HG03103 (cell line): ENCODE measurements at regions not wholly inside any gene's neighbourhood (a gene's known extent, or its start where the extent isn't known, plus 50 kb on each side); places are given as distances from the start of the nearest gene placed in this dataset.

Source experiments
- ATAC-seq: cut with Tn5 transposase; IDR thresholded peaks from one replicate; pipeline ENCODE4 v1.9.1; 2021; ENCODE audit warnings: low read depth; ENCODE audit not compliant: unreplicated experiment

- ATAC-seq: no peak
These were observed 77.2 kb upstream of the STK17B start for GRCh38 chr2:196248467-196249094.

GRCh38 chr2:196249171-196249570, 77.8 kb upstream of the STK17B start:
- ATAC-seq: no peak

GRCh38 chr2:196249860-196250259, 78.5 kb upstream of the STK17B start:
- ATAC-seq: peak; percentile 86

- ATAC-seq: no peak
These were observed 79.8 kb upstream of the STK17B start for GRCh38 chr2:196251132-196251531.

- ATAC-seq: no peak
These were observed 81.2 kb upstream of the STK17B start for GRCh38 chr2:196252408-196253115.

- ATAC-seq: no peak
These were observed 81.7 kb upstream of the STK17B start for GRCh38 chr2:196253116-196253480.

GRCh38 chr2:196256585-196256984, 85.2 kb upstream of the STK17B start:
- no peak for ATAC-seq

GRCh38 chr2:196257086-196257485, 85.7 kb upstream of the STK17B start:
- ATAC-seq: no peak

GRCh38 chr2:196258407-196258806, 87.0 kb upstream of the STK17B start:
- no peak for ATAC-seq

GRCh38 chr2:196259507-196260481, 88.4 kb upstream of the STK17B start:
- ATAC-seq: no peak

GRCh38 chr2:196260546-196260945, 89.2 kb upstream of the STK17B start:
- no peak for ATAC-seq

- no peak for ATAC-seq
These were observed 91.2 kb upstream of the STK17B start for GRCh38 chr2:196262606-196263005.

- peak; percentile 96 for ATAC-seq
These were observed 91.9 kb upstream of the STK17B start for GRCh38 chr2:196263181-196263747.

- ATAC-seq: no peak
These were observed 95.0 kb upstream of the STK17B start for GRCh38 chr2:196266351-196266750.

- ATAC-seq: no peak
These were observed 95.5 kb upstream of the STK17B start for GRCh38 chr2:196266855-196267254.

- ATAC-seq: no peak
These were observed 96.6 kb upstream of the STK17B start for GRCh38 chr2:196268025-196268424.

- ATAC-seq: peak; percentile 42
These were observed 97.4 kb upstream of the STK17B start for GRCh38 chr2:196268538-196269338.

- no peak for ATAC-seq
These were observed 100.4 kb upstream of the STK17B start for GRCh38 chr2:196271795-196272194.

- peak; percentile 54 for ATAC-seq
These were observed 103.0 kb upstream of the STK17B start for GRCh38 chr2:196274387-196274809.
